Inferior parietal cortex (tissue), 1 donor: ENCODE measurements at regions not wholly inside any gene's neighbourhood (a gene's known extent, or its start where the extent isn't known, plus 50 kb on each side); places are given as distances from the start of the nearest gene placed in this dataset.
"Not testable (repeated sequence)": the region's sequence is repeated elsewhere in the genome, so short reads cannot be mapped to it uniquely, and the experiment has no call there.

Source experiments
- DNase-seq: peaks from one replicate; pipeline ENCODE4 v3.0.0-alpha.2; 2016; ENCODE audit errors: extremely low spot score

GRCh38 chrX:2162695-2163094, 338.1 kb downstream of the DHRSX start:
- no peak for DNase-seq

DNA sequence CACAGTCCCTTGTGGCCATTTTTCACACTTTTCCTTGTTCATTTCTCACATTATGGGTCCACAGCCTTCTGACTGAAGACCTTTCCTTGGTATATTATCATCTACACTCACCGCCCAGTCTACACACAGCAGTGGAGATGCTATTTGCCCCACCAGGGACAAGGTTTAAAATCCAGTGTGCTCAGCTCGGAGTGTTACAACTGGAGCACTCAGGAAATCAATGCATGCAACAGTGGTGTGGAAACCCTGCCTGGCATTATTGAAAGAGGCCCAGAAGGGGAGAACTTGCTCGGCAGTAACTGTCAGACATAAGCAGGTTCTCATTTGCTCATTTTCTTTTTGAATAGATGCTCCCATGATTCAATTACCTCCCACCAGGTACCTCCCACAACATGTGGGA, 340.9 kb downstream of the DHRSX start:
- no peak for DNase-seq

GRCh38 chrX:2159393-2159792, 341.4 kb downstream of the DHRSX start:
- no peak for DNase-seq

DNA sequence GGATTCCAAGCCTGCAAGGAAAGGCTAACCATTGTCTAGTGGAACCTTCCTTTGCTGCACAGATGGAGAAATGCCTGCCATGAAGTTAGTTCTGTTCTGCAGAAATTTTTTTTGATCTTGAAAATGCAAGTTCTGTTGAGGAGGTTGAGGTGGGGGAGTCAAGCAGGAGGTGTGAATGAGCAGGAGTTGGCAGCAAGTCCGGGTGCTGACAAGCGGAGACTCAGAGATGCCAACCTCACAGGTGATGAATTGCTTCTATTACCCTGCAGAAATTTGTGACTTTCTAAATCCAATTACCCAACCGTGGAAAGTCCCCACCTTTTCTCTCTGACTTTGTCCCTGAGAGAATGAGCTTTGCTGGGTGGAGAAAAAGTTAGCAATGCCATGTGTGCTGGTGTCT, 350.1 kb downstream of the DHRSX start:
- peak; percentile 15 for DNase-seq

GRCh38 chrX:2150014-2150413, 350.8 kb downstream of the DHRSX start:
- DNase-seq = not testable (repeated sequence)

GRCh38 chrX:2149055-2149454, 351.7 kb downstream of the DHRSX start:
- DNase-seq = not testable (repeated sequence)

GRCh38 chrX:2147928-2148327, 352.8 kb downstream of the DHRSX start:
- DNase-seq = no peak

DNA sequence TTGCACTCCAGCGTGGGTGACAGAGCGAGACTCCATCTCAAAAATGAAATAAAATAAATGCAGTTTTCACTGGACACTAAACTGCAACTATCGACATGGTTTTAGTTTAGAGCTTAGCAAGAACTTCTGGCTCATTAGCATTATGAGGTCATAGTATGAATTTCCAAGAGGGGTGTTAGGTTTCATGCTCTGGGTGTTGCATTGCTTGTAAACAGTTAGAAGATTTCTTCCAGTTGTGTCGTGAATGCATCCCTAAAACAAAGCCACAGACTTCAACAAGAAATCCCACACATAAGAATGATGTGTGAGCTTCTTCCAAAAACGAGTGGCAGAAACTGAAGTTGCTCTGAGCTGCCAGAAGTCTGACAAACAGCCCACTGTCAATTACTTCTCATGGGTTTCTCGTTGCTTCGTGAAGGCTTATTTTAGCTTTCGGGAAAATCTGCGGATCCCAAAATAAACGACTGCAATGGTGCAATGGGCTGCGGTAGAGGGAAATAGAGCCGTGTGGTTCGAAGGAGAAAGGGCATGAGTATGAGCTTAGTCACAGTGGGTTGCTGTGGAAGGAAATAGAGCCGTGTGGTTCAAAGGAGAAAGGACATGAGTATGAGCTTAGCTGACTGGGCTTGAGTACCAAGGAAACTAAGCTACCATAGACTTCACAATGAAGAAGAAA, 354.9 kb downstream of the DHRSX start:
- peak; percentile 15 for DNase-seq

DNA sequence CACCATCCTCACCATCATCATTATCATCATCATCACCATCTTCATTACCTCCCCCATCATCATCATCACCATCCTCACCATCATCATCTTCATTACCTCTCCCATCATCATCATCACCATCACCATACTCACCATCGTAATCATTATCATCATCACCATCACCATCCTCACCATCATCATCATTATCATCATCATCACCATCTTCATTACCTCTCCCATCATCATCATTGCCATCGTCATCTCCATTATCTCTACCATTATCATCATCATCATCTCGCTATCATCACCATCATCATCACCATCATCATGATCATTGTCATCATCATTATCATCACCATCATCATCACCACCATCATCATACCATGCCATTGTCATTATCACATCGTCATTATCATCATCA, 362.9 kb downstream of the DHRSX start:
- DNase-seq = no peak

DNA sequence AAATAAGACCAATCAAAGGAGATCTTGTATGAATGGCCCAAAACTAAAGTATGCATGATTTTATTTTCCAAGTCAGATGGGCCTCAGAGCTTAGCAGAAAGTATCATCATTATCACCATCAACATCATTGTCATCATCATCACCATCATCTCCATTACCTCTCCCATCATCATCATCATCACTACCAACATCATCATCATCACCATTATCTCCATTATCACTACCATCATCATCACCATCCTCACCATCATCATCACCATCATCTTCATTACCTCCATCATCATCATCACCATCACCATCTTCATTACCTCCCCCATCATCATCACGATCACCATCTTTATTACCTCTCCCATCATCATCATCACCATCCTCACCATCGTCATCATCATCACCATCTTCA, 363.9 kb downstream of the DHRSX start:
- no peak for DNase-seq

GRCh38 chrX:2135421-2135820, 365.4 kb downstream of the DHRSX start:
- no peak for DNase-seq

DNA sequence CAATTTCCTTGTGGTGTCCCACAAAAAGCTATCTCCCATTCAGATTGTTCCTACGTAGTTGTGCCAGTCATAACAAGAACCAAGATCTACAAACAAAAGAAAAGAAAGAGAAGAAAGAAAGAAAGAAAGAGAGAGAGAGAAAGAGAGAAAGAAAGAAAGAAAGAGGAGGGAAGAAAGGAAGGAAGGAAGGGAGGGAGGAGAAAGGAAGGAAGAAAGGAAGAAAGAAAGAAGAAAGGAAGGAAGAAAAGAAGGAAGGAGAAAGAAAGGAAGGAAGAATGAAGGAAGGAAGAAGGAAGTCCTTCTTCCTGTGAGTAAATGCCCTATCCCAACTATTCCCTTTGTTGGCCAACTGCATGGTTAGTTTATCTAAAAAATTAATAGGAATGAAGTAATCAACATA, 366.0 kb downstream of the DHRSX start:
- DNase-seq = no peak
